Suprapubic skin (tissue), 4 donors: ENCODE measurements at regions not wholly inside any gene's neighbourhood (a gene's known extent, or its start where the extent isn't known, plus 50 kb on each side); places are given as distances from the start of the nearest gene placed in this dataset.
"Not testable (repeated sequence)": the region's sequence is repeated elsewhere in the genome, so short reads cannot be mapped to it uniquely, and the experiment has no call there.

Experiments used
- CTCF ChIP-seq, 2 donors: fragments of 200-600 bp in 1 of 2; fragments of 450-650 bp in 1 of 2; sonication (generic) in 1 of 2; IDR thresholded peaks; one replicate each; pipeline ENCODE4 v1.5.1; 2016 to 2019; ENCODE audit warnings: antibody characterized with exemption in 2 of 2, mild to moderate bottlenecking in 1 of 2, moderate library complexity in 1 of 2
- EP300 ChIP-seq: sonication (generic); formaldehyde crosslinking; IDR thresholded peaks from one replicate; pipeline ENCODE4 v1.6.1; 2017; ENCODE audit warnings: antibody characterized with exemption
- POLR2A ChIP-seq, 2 donors: fragments of 450-650 bp; IDR thresholded peaks; one replicate each; pipeline ENCODE4 v1.6.1; 2017; ENCODE audit warnings: antibody characterized with exemption in 2 of 2, mild to moderate bottlenecking in 2 of 2, moderate library complexity in 2 of 2
- POLR2AphosphoS5 ChIP-seq, 3 donors: sonication (generic); formaldehyde crosslinking; IDR thresholded peaks; one replicate each; pipeline ENCODE4 v1.6.1; 2017; ENCODE audit warnings: antibody characterized with exemption in 3 of 3

DNA sequence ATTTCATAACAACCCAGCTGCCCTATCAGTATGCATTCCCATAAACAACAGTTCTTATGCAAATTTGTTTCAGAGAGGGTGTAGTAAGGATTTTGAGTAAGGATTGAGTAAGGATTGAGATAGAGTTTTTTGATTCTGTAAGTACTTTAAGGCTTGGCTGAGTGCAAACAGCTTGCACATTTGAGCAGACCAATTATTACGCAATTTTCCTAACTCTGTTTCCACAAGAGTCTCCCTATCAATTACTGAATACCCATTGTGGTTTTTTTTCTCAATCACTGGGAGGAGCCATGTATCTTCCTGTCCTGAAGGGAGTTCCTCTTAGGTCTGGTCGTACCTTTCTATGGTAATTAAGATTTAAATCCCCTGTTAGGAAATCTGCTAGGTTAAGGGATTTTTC is 105.0 kb upstream of the AADAT start:
- not testable (repeated sequence) for TF ChIP-seq CTCF (IDR thresholded peaks at IDR 0.05); EP300; POLR2A (IDR thresholded peaks at IDR 0.05); POLR2AphosphoS5 (IDR thresholded peaks at IDR 0.05)
